Esophagus squamous epithelium (tissue), 4 donors: ENCODE measurements at regions not wholly inside any gene's neighbourhood (a gene's known extent, or its start where the extent isn't known, plus 50 kb on each side); places are given as distances from the start of the nearest gene placed in this dataset.

Experiments used
- CTCF ChIP-seq, 6 experiments: fragments of 450-650 bp in 4 of 6; fragments of 200-600 bp in 2 of 6; sonication (generic) in 2 of 6; IDR thresholded peaks; one replicate each; pipeline ENCODE4 v1.5.1; 2016 to 2019; ENCODE audit warnings: antibody characterized with exemption in 6 of 6, mild to moderate bottlenecking in 4 of 6, moderate library complexity in 4 of 6
- POLR2A ChIP-seq, 4 donors: fragments of 450-650 bp; IDR thresholded peaks; one replicate each; pipeline ENCODE4 v1.6.1; 2017; ENCODE audit warnings: antibody characterized with exemption in 4 of 4, mild to moderate bottlenecking in 4 of 4, moderate library complexity in 3 of 4

- TF ChIP-seq CTCF (IDR thresholded peaks at IDR 0.05) (no peak), POLR2A (IDR thresholded peaks at IDR 0.05) (no peak)
Observed at GRCh38 chr1:194584052-194584451, 1397.6 kb upstream of the B3GALT2 start.
